ENCODE measurements at regions not wholly inside any gene's neighbourhood (a gene's known extent, or its start where the extent isn't known, plus 50 kb on each side); places are given as distances from the start of the nearest gene placed in this dataset.

- POLR2A ChIA-PET, result no interaction called here
- Mint-ChIP-seq H3K9me3 (peaks cover 5% of the 10 kb centered on the region), H3K27me3 (no peaks in the 10 kb centered on the region), H3K27ac (no peak overlapping the region), H3K4me3 (no peak overlapping the region), H3K36me3 (ENCODE audit: low read depth) (no peaks in the 10 kb centered on the region), H3K4me1 (ENCODE audit: low read depth) (no peaks in the 10 kb centered on the region)
- CTCF ChIA-PET, result no interaction called here
- peaks cover 0 to 8% of the 10 kb centered on the region in 2 experiments for H3K9me3 ChIP-seq (ENCODE audit: control insufficient read depth in 1 of 2, insufficient read depth in 1 of 2, low read length in 2 of 2)
- TF ChIP-seq CTCF (IDR thresholded peaks at IDR 0.05), result no peak
- H3K27me3 ChIP-seq (ENCODE audit: control insufficient read depth in 1 of 2, insufficient read depth in 2 of 2, low read length in 2 of 2), result no peaks in the 10 kb centered on the region
- DNase-seq (no peak), ATAC-seq (ENCODE audit: poor library complexity) (no peak)
- intact Hi-C loops (cut with DNase I, micrococcal nuclease), result no loop called here
- no peak overlapping the region for H3K27ac ChIP-seq (ENCODE audit: low read depth in 1 of 2, low read length in 2 of 2)
- no peak overlapping the region for H3K4me3 ChIP-seq (ENCODE audit: low read length)
- no peaks in the 10 kb centered on the region for H3K4me1 ChIP-seq (ENCODE audit: insufficient read depth, low read length)
- H3K36me3 ChIP-seq (ENCODE audit: insufficient read depth, low read length), result no peaks in the 10 kb centered on the region
These were observed 640.6 kb downstream of the PCDH7 start for GRCh38 chr4:31360786-31361185.

- Mint-ChIP-seq H3K27ac (no peak overlapping the region), H3K4me3 (no peak overlapping the region), H3K36me3 (ENCODE audit: low read depth) (no peaks in the 10 kb centered on the region), H3K27me3 (no peaks in the 10 kb centered on the region), H3K4me1 (ENCODE audit: low read depth) (no peaks in the 10 kb centered on the region), H3K9me3 (peaks cover 8% of the 10 kb centered on the region)
- DNase-seq (no peak), ATAC-seq (ENCODE audit: poor library complexity) (no peak)
- CTCF ChIA-PET, result no interaction called here
- no peaks in the 10 kb centered on the region for H3K4me1 ChIP-seq (ENCODE audit: insufficient read depth, low read length)
- no peaks in the 10 kb centered on the region for H3K36me3 ChIP-seq (ENCODE audit: insufficient read depth, low read length)
- H3K27me3 ChIP-seq (ENCODE audit: control insufficient read depth in 1 of 2, insufficient read depth in 2 of 2, low read length in 2 of 2), result no peaks in the 10 kb centered on the region
- H3K9me3 ChIP-seq (ENCODE audit: control insufficient read depth in 1 of 2, insufficient read depth in 1 of 2, low read length in 2 of 2), result peaks cover 0 to 8% of the 10 kb centered on the region in 2 experiments
- POLR2A ChIA-PET, result no interaction called here
- intact Hi-C loops (cut with DNase I, micrococcal nuclease), result no loop called here
- H3K4me3 ChIP-seq (ENCODE audit: low read length), result no peak overlapping the region
- no peak for TF ChIP-seq CTCF (IDR thresholded peaks at IDR 0.05)
- H3K27ac ChIP-seq (ENCODE audit: low read depth in 1 of 2, low read length in 2 of 2), result no peak overlapping the region
These were observed 642.6 kb downstream of the PCDH7 start for GRCh38 chr4:31362756-31363155.

- peaks cover 0 to 8% of the 10 kb centered on the region in 2 experiments for H3K9me3 ChIP-seq (ENCODE audit: control insufficient read depth in 1 of 2, insufficient read depth in 1 of 2, low read length in 2 of 2)
- Mint-ChIP-seq H3K27ac (no peak overlapping the region), H3K36me3 (ENCODE audit: low read depth) (no peaks in the 10 kb centered on the region), H3K4me3 (no peak overlapping the region), H3K9me3 (peaks cover 3% of the 10 kb centered on the region), H3K4me1 (ENCODE audit: low read depth) (no peaks in the 10 kb centered on the region), H3K27me3 (no peaks in the 10 kb centered on the region)
- no peaks in the 10 kb centered on the region for H3K4me1 ChIP-seq (ENCODE audit: insufficient read depth, low read length)
- H3K27me3 ChIP-seq (ENCODE audit: control insufficient read depth in 1 of 2, insufficient read depth in 2 of 2, low read length in 2 of 2), result no peaks in the 10 kb centered on the region
- no peaks in the 10 kb centered on the region for H3K36me3 ChIP-seq (ENCODE audit: insufficient read depth, low read length)
- intact Hi-C loops (cut with DNase I, micrococcal nuclease), result no loop called here
- no peak overlapping the region for H3K4me3 ChIP-seq (ENCODE audit: low read length)
- CTCF ChIA-PET, result no interaction called here
- DNase-seq (no peak), ATAC-seq (ENCODE audit: poor library complexity) (no peak)
- no peak for TF ChIP-seq CTCF (IDR thresholded peaks at IDR 0.05)
- POLR2A ChIA-PET, result interaction anchor here (0.5 kb wide), 1 partner anchor 14 kb away, joined by 3 read pairs; no protein-coding TSS in a partner anchor
- no peak overlapping the region for H3K27ac ChIP-seq (ENCODE audit: low read depth in 1 of 2, low read length in 2 of 2)
These were observed 645.0 kb downstream of the PCDH7 start for GRCh38 chr4:31365006-31365690.
